ENCODE measurements at regions not wholly inside any gene's neighbourhood (a gene's known extent, or its start where the extent isn't known, plus 50 kb on each side); places are given as distances from the start of the nearest gene placed in this dataset.

DNA sequence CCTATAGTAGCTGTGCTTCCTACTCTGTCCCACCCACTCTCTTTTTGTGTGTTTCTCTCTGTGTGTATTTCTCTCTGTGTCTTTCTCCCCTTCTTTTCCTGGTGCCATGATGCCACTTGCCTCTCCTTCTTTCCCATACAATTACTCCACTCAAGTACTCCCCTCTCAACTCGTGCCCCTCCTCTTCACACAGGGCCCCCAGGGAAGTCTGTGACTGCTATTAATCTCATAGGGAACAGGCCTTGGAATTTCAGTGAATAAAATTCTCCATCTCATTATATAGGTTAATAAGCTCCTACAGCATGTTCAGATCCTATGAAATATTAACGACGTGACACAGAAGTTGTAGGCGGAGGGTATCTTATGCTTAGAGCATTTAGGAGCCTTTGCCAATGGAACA is 205.9 kb upstream of the EPHA4 start:
- H3K79me2 ChIP-seq (ENCODE audit: insufficient read depth, low read length): no peaks in the 10 kb centered on the region
- ATAC-seq: no peak
- no peak overlapping the region for H3K27ac ChIP-seq (ENCODE audit: extremely low read length, insufficient read depth, low read length)
- intact Hi-C loops (cut with micrococcal nuclease; ENCODE audit: unreplicated experiment): no loop called here
- H3K4me1 ChIP-seq (ENCODE audit: insufficient read depth, low read length): no peaks in the 10 kb centered on the region
- no peaks in the 10 kb centered on the region for H3K36me3 ChIP-seq (replicated peaks in 1 of 2; ENCODE audit: control insufficient read depth in 1 of 2, insufficient read depth in 2 of 2, low read length in 2 of 2)
- WGBS (ENCODE audit: low lambda C conversion rate): 49% methylated on average over 4 of the region's 4 CpGs
- BruUV-seq (replicated peaks): no TSS peak
- ChIA-PET POLR2A (no interaction called here), CTCF (ENCODE audit: low intra/inter-chr PET ratio, low total read pairs) (no interaction called here)
- in situ Hi-C loops (cut with HindIII; ENCODE audit: extremely low pct_ligation_motif_present, low pct_unique_long_range_greater_than_20kb): no loop called here
- H3K4me3 ChIP-seq (replicated peaks in 1 of 3; ENCODE audit: insufficient read depth in 1 of 3, low read depth in 2 of 3, low read length in 3 of 3): no peak overlapping the region
- no peaks in the 10 kb centered on the region for H4K20me1 ChIP-seq (ENCODE audit: insufficient read depth, low read length)
- no peak overlapping the region for H2AFZ ChIP-seq (ENCODE audit: low read length)
- no peak overlapping the region for H3K4me2 ChIP-seq (ENCODE audit: low read depth, low read length)
- no peaks in the 10 kb centered on the region for H3K27me3 ChIP-seq (ENCODE audit: control insufficient read depth in 1 of 2, insufficient read depth in 2 of 2, low read length in 2 of 2)
- no peak overlapping the region for H3K9ac ChIP-seq (ENCODE audit: insufficient read depth, low read depth, low read length)
- no peak for DNase-seq (ENCODE audit: low spot score)
- FAIRE-seq: no peak
- no peaks in the 10 kb centered on the region for H3K9me3 ChIP-seq (ENCODE audit: low read length)
- TF ChIP-seq ZMAT5 (CRISPR knock-in tag; IDR thresholded peaks at IDR 0.05; ENCODE audit: borderline replicate concordance, low read depth) (no peak), ZBTB21 (CRISPR knock-in tag; IDR thresholded peaks at IDR 0.05) (no peak), GABPA (IDR thresholded peaks at IDR 0.05; ENCODE audit: low read depth, low read length) (no peak), GABPA (CRISPR knock-in tag; IDR thresholded peaks at IDR 0.05; ENCODE audit: low read depth) (no peak), ZFP90 (CRISPR knock-in tag; IDR thresholded peaks at IDR 0.05; ENCODE audit: borderline replicate concordance) (no peak), ZSCAN29 (CRISPR knock-in tag; conservative IDR thresholded peaks at IDR 0.05) (no peak), ZNF329 (CRISPR knock-in tag; IDR thresholded peaks at IDR 0.05; ENCODE audit: low read depth) (no peak), ZSCAN12 (CRISPR knock-in tag; IDR thresholded peaks at IDR 0.05) (no peak), ATRX (CRISPR knock-in tag; IDR thresholded peaks at IDR 0.05; ENCODE audit: borderline replicate concordance) (no peak), ZNF407 (CRISPR knock-in tag; IDR thresholded peaks at IDR 0.05; ENCODE audit: not compliant biosample characterization) (no peak), SIX1 (CRISPR knock-in tag; IDR thresholded peaks at IDR 0.05; ENCODE audit: borderline replicate concordance) (no peak), EP300 (IDR thresholded peaks at IDR 0.05; ENCODE audit: low read depth in 2 of 2, low read length in 2 of 2) (no peak), EP300 (CRISPR knock-in tag; IDR thresholded peaks at IDR 0.05; ENCODE audit: borderline replicate concordance) (no peak), ISL2 (CRISPR knock-in tag; IDR thresholded peaks at IDR 0.05) (no peak), CBX5 (CRISPR knock-in tag; IDR thresholded peaks at IDR 0.05; ENCODE audit: borderline replicate concordance) (no peak), STAG1 (CRISPR knock-in tag; IDR thresholded peaks at IDR 0.05) (no peak)
- TF ChIP-seq, protein P1, sequence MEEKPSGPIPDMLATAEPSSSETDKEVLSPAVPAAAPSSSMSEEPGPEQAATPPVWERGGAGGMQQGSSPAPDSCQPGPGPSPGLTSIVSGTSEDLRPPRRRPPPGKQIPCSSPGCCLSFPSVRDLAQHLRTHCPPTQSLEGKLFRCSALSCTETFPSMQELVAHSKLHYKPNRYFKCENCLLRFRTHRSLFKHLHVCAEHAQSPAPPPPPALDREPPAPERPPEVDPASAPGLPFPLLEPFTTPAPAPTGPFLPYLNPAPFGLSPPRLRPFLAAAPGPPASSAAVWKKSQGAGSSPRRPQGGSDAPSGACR (CRISPR knock-in tag; IDR thresholded peaks at IDR 0.05): no peak

All from HepG2 (cell line).